Body of pancreas (tissue), 4 donors: ENCODE measurements at regions not wholly inside any gene's neighbourhood (a gene's known extent, or its start where the extent isn't known, plus 50 kb on each side); places are given as distances from the start of the nearest gene placed in this dataset.

ENCODE experiments used
- ATAC-seq: fragments of 150-250 bp; one replicate; pipeline ENCODE4 v1.9.1; 2016
- DNase-seq, 4 donors: peaks; one replicate each; pipeline ENCODE4 v3.0.0-alpha.2; 2019
- H3K27ac ChIP-seq, 4 donors: fragments of 200-600 bp; sonication (generic); 1 replicate in 3 of 4; 2 replicates in 1 of 4; pipeline versions ENCODE4 v1.5.1 to v1.6.1; 2016 to 2019; ENCODE audit warnings: mild to moderate bottlenecking in 1 of 4, mixed read lengths in 1 of 4, moderate library complexity in 1 of 4
- H3K27me3 ChIP-seq, 2 donors: fragments of 200-600 bp; sonication (generic); one replicate each; pipeline ENCODE4 v1.6.0; 2016; ENCODE audit warnings: mild to moderate bottlenecking in 1 of 2
- H3K36me3 ChIP-seq, 2 donors: fragments of 200-600 bp; sonication (generic); replicated peaks in 1 of 2; 2 replicates each; pipeline ENCODE4 v1.5.1; 2016; ENCODE audit warnings: low read depth in 2 of 2; ENCODE audit not compliant: insufficient read depth in 1 of 2
- H3K4me1 ChIP-seq: fragments of 200-600 bp; sonication (generic); one replicate; pipeline ENCODE4 v1.6.0; 2016
- H3K4me3 ChIP-seq, 2 donors: fragments of 200-600 bp; sonication (generic); 1 replicate in 1 of 2; 2 replicates in 1 of 2; pipeline ENCODE4 v1.5.1; 2016 to 2019
- H3K9me3 ChIP-seq, 3 donors: fragments of 200-600 bp; sonication (generic); 1 replicate in 2 of 3; 2 replicates in 1 of 3; pipeline ENCODE4 v1.5.1; 2016
- CTCF ChIP-seq, 7 experiments: fragments of 450-650 bp in 4 of 7; fragments of 200-600 bp in 3 of 7; sonication (generic) in 3 of 7; IDR thresholded peaks; one replicate each; pipeline ENCODE4 v1.5.1; 2016 to 2019; ENCODE audit warnings: antibody characterized with exemption in 7 of 7
- POLR2A ChIP-seq, 3 donors: fragments of 450-650 bp; IDR thresholded peaks; one replicate each; pipeline ENCODE4 v1.6.1; 2016; ENCODE audit warnings: antibody characterized with exemption in 3 of 3, mild to moderate bottlenecking in 2 of 3
- whole genome bisulfite sequencing, 2 donors: methylation state at CpG; one replicate each; pipeline ENCODE4 v1.1.5; 2017; 5-methylcytosine and 5-hydroxymethylcytosine counted together
- intact Hi-C: fragments of 100-400 bp; cut with DNase I; formaldehyde crosslinking; loops from one replicate; pipeline ENCODE4 v1.15.1; 2023

GRCh38 chrX:21056622-21057021 is 317.6 kb upstream of the CNKSR2 start:
- no peaks in the 10 kb centered on the region for H3K4me1 ChIP-seq
- no peak overlapping the region for H3K27ac ChIP-seq
- DNase-seq: no peak
- WGBS, 2 donors: 76 to 78% methylated on average over 2 of the region's 2 CpGs
- intact Hi-C loops: no loop called here
- H3K36me3 ChIP-seq: no peaks in the 10 kb centered on the region
- H3K27me3 ChIP-seq: no peaks in the 10 kb centered on the region
- TF ChIP-seq POLR2A (IDR thresholded peaks at IDR 0.05): no peak
- TF ChIP-seq CTCF (IDR thresholded peaks at IDR 0.05): no peak
- H3K4me3 ChIP-seq: no peak overlapping the region
- no peak for ATAC-seq
- H3K9me3 ChIP-seq: no peaks in the 10 kb centered on the region

GRCh38 chrX:21047034-21047455 is 327.2 kb upstream of the CNKSR2 start:
- intact Hi-C loops: no loop called here
- H3K27me3 ChIP-seq: no peaks in the 10 kb centered on the region
- H3K27ac ChIP-seq: no peak overlapping the region
- ATAC-seq: no peak
- no peaks in the 10 kb centered on the region for H3K9me3 ChIP-seq
- DNase-seq: no peak
- no peaks in the 10 kb centered on the region for H3K36me3 ChIP-seq
- TF ChIP-seq POLR2A (IDR thresholded peaks at IDR 0.05) (no peak), CTCF (IDR thresholded peaks at IDR 0.05) (no peak)
- no peaks in the 10 kb centered on the region for H3K4me1 ChIP-seq
- no peak overlapping the region for H3K4me3 ChIP-seq
- WGBS, 2 donors: 46 to 57% methylated on average over 1 to 2 of the region's 2 CpGs

GRCh38 chrX:21014326-21014725 is 359.9 kb upstream of the CNKSR2 start:
- Histone ChIP-seq H3K36me3 (no peaks in the 10 kb centered on the region), H3K27me3 (no peaks in the 10 kb centered on the region), H3K9me3 (no peaks in the 10 kb centered on the region), H3K27ac (no peak overlapping the region), H3K4me1 (no peaks in the 10 kb centered on the region), H3K4me3 (no peak overlapping the region)
- ATAC-seq (no peak), DNase-seq (no peak)
- WGBS, 2 donors: 42 to 64% methylated on average over 2 of the region's 2 CpGs
- intact Hi-C loops: no loop called here
- TF ChIP-seq CTCF (IDR thresholded peaks at IDR 0.05): no peak
- TF ChIP-seq POLR2A (IDR thresholded peaks at IDR 0.05): no peak

GRCh38 chrX:21004835-21005234 is 369.4 kb upstream of the CNKSR2 start:
- DNase-seq (no peak), ATAC-seq (no peak)
- 31 to 35% methylated on average over 2 of the region's 2 CpGs for WGBS, 2 donors
- no peaks in the 10 kb centered on the region for H3K9me3 ChIP-seq
- no peak for TF ChIP-seq CTCF (IDR thresholded peaks at IDR 0.05)
- TF ChIP-seq POLR2A (IDR thresholded peaks at IDR 0.05): no peak
- intact Hi-C loops: no loop called here
- H3K4me3 ChIP-seq: no peak overlapping the region
- H3K36me3 ChIP-seq: no peaks in the 10 kb centered on the region
- no peaks in the 10 kb centered on the region for H3K27me3 ChIP-seq
- H3K4me1 ChIP-seq: no peaks in the 10 kb centered on the region
- H3K27ac ChIP-seq: no peak overlapping the region

- intact Hi-C loops: no loop called here
- WGBS, 2 donors: 50 to 77% methylated on average over 2 of the region's 2 CpGs
- no peaks in the 10 kb centered on the region for H3K36me3 ChIP-seq
- no peak overlapping the region for H3K27ac ChIP-seq
- no peak overlapping the region for H3K4me3 ChIP-seq
- H3K27me3 ChIP-seq: no peaks in the 10 kb centered on the region
- H3K4me1 ChIP-seq: no peaks in the 10 kb centered on the region
- no peak for TF ChIP-seq POLR2A (IDR thresholded peaks at IDR 0.05)
- no peak for TF ChIP-seq CTCF (IDR thresholded peaks at IDR 0.05)
- no peaks in the 10 kb centered on the region for H3K9me3 ChIP-seq
- ATAC-seq: no peak
- DNase-seq: no peak
Measured at GRCh38 chrX:20995829-20996228, 378.4 kb upstream of the CNKSR2 start.
